Renal cortical epithelial cell (primary cell): ENCODE measurements at regions not wholly inside any gene's neighbourhood (a gene's known extent, or its start where the extent isn't known, plus 50 kb on each side); places are given as distances from the start of the nearest gene placed in this dataset.
A peak's percentile ranks its signal among the peaks of the same experiment; 100 is the strongest.

Experiments used
- DNase-seq: peaks from one replicate; pipeline ENCODE4 v3.0.0-alpha.2; 2011; ENCODE audit warnings: low read depth

DNA sequence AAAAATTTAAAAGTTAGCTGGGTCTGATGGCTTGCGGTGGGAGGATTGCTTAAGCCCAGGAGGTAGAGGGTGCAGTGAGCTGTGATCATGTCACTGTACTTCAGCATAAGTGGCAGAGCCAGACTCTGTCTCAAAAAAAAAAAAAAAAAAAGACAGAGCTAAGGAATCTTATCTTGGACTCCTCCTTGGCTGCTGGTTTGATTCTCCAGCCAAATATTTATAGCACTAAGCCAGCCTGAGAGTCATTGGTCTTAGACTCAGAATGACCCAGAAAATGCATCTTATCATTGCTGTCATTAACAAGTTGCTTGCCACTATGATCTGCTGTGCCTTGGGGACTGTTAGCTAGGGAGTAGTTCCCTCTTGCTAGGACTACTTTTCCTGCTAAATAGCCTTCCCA is 164.7 kb downstream of the GNAT3 start:
- no peak for DNase-seq

DNA sequence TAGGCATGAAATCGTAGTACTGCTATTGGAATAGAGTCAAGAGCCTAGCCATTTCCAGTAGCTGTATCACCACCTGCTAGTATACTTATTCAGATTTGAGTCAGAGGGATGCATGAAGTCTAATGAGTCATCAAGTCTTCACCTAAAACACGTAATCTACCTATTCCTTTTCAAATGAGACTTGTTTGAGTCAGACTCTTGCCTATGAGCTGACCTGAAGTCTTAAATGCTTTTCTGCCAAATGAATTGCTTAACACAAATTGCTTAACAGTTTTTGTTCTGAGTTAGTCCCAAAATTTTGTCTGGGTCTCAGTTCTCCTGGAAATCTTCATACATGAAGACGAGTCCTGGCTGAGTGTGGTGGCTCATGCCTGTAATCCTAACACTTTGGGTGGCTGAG is 165.2 kb downstream of the GNAT3 start:
- peak; percentile 99 for DNase-seq

DNA sequence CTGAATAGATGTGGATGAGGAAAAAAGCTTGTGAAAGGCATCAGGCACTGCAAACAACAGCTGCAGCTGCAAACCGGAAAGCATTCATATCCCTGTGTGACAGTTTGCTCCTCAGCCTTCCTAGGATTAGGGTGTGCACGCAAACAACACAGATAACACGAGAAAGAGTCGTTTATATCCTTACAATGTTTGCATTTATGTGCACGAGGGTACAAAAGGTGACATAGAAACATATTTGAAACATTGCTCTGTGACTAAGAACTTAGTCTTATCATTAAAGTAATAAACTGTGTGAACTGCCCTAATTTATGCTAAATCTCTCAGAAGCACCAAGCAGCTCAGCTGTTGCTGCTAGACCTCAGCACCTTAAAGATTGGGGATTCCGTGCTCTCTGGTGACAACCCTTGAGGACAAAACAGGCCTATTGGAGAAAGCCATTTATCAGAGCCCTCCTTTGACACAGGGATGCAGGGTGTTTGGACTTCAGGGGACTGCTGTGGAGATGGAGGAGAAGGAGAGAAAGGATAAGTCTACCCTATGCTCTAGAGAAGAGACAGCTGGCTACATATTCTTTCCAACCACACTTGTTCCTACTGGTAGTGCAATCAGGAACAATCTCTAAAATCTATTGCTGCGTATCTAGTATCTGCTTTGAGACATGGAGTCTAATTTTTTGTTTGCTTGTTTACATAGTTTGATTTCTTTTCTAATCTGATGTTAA is 176.2 kb downstream of the GNAT3 start:
- no peak for DNase-seq

DNA sequence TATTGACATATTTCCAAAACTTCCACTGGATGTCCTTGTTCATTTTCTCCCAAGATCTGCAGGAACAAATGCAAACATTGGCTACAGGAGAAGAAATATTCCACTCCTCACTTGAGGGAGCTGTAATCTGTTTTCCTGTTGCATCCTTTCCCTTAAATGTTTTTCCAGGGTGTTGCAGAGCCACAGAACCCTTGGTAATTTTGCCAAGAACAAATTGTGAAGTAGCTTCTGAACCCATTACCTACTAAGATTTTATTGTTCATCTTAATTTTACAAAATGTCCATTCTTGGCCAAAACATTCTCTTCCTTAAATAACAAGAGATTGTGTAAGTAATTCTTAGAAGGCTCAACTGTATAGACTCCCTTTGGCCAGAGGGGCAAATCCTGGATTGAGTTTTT is 177.0 kb downstream of the GNAT3 start:
- DNase-seq, result no peak

DNA sequence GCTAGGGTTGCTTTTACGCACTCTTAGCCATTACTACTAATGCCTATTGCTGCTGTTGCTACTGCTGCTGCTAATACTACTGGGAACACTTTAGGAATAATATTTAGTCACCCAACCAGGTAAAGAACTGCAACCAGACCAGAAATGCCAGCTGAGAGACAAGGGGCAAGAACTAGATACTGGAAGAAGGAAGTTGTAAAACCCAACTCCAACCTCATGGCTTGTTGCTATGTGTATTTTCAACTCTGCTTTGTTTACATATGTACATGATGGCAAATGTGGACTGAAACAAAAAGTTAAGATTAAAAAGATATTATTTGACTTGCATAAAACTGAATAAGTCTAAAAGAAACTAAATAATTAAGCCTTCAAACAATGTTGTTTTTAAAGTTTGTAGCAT is 177.7 kb downstream of the GNAT3 start:
- DNase-seq, result no peak

DNA sequence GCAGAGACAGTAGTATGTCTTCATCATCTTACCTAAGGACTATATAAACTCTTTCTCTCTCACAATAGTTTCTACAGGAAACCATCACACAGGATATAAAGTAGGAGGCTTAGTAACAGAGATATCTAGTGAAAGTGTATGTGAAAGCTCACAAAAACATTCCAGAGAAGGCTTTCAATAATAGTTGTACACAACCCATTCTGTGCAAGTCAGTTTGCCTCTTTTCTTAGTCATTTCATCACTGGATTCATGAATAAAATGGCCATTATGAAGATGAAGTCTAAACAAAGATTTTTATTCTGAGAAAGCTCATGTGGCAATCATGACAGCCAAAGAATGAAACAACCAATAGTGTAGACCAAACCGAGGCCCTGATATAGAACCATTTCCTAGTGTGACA is 178.8 kb downstream of the GNAT3 start:
- no peak for DNase-seq

DNA sequence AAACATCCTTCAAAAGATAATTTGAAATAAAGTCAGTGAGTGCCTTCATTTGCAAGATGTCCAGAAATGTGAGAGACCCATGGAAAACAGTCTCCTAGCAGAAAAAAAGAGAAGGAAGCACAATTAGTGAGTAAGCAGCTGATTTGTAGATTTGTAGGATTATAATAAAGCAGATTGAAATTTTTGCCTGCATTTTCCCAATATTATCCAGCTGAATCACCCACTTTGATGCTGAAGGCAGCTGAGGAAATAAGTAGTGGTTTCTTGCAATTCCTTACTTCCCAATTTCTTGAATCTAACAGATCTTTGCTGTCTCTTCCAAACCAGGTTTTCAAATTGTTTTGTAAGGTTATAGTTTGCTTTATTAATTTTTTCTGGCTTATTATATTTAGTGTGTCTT is 181.4 kb downstream of the GNAT3 start:
- no peak for DNase-seq

DNA sequence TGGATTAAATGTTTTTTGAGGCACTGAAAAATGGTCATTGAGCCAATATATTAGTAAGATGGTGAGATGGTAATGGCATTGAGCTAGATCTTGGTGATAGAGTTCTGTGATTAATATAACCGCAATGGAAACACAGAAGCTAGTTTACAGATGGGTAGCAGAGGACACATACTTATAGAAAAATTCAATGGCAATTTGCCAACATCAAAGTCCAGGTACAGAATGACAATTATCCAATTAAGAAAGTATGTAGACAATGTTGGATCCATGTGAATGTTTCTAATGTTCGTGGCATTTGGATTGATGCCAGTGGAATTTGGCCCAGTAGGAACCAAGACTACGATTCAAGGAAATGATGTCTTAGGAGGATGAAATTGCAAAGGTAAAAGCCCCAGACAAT is 187.8 kb downstream of the GNAT3 start:
- DNase-seq, result peak; percentile 81

DNA sequence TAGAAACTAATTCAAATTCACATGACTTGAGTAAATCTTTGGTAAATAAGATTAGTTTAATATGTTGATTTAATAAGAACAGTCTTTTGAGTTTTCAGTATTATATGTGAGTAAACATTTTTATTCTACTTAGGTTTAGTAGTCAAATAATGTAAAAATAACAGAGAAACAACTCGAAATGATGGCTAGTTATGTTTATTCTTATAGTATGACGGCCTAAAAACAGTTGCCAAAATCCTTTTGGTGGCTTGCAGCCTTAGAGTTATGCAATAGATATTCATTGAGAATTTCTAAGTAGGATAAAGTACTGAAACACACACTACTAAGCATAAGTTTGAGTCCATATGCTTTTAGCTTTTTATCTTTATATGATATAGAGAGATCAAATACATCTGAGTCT is 184.8 kb downstream of the GNAI1 start:
- no peak for DNase-seq

DNA sequence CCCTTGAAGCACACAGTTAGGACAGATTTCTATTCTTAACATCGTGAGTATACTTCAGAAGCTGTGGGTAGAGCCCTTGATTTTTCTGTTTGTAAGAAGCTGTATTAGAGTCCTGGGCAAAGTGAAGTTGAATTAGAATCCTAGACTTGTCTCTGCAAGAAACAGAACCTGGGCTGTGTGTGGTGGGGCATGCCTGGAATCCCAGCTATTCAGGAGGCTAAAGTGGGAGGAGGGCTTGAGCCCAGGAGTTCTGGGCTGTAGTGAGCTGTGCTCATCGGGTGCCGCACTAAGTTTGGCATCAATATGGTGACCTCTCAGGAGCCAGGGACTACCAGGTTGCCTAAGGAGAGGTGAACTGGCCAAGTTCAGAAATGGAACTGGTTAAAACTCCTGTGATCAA is 183.4 kb downstream of the GNAI1 start:
- no peak for DNase-seq

DNA sequence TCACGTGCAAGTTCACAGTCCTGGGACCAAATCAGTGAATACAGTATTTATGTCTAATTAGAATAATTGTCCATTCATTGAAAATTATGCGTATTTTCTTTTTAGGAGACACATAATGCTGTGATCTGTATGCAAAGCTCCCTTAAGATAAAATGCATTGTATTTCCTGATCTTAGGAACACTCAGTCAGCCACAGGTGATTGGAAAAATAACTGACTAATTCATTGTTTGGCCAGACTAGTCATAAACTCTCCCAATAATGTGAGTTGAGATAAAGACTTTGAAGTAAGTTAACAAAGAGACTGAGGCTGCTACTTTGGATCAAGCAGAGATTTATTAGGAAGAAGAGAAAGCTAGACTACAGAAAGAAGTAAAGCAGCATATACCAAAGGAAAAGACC is 182.2 kb downstream of the GNAI1 start:
- DNase-seq, result peak; percentile 34

DNA sequence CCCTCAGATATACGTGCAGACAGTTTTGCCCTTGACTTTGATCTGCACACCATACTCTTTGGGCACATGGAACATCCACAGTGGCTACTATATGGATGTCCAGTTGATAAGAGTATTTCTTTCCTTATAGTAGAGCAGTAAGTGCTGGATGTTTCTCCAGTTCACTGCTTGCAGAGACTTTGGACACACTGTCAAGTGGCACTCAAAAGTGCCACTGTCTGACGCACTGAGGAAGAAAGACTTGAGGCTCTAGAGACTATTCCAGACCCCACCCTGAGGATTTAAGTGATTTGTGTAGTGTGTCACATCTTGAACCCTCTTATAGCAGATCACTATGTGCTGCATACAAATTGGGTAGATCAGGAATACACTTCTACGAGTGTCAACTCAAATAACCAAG is 179.1 kb downstream of the GNAI1 start:
- no peak for DNase-seq

DNA sequence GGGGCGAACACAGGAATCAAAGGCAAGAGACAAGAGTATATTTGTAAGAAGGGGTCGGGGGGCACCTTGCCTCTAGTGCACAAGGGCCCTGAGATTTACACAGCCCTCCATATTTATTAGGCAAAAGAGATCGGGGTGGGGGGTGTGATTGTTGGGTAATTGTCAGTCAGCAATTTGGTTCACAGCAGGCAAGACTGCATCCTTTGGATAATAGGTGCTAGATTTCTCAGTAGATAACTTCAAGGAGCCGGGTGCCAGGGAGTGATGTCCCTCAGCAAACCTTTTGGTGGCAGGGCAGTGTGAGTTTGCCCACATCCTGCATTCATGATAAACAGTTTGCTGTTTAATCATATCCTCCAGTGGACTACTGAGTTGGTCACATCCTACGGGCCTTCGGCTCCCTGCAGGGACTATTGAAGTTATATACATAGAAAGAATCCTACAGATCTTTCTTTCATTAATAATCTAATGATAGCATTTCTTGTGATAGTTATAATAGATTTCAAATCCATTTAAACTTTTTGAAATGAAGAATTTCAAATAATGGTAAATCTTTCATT is 178.5 kb downstream of the GNAI1 start:
- no peak for DNase-seq

DNA sequence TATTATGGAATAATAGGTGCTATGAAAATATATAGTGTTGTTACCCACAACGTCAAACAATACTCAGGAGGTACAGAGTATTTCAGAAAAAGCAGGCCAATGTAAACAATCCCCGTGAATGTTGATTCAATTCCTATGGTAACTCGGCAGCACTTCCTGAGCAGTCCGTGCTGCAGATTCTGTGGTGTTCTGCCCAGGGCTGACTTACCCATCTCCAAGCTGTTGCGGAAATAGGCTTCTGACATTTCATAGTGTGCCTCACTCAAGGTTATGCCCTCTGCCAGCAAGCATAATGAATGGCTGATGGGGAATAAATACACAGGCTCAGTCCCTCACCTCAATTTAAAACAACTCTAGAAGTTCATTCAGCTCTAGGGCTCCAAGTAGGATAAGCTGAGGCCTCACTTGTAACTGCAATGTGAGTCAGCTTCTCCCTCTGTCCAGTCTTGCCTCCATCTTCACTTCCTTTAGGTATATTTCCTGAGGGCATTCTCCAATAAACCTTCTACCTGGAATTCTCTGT is 177.6 kb downstream of the GNAI1 start:
- DNase-seq, result peak; percentile 82

DNA sequence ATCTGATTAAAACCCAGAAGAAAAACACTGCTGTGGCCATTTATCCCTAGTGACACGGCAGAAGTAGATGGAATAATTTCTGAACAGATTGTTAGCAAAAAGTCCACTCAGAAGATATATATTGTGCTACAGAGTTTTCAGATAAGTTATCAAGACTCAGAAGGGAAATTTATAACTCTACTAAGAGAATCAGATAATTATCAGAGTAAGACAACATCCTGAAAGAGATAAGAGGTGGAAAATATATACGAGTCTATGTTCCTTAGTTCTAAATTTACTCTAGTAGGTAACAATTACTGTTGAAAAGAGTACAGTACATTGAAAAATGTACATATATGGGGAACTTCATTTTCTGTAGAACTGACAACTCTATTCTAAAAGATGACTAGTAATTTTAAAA is 176.7 kb downstream of the GNAI1 start:
- DNase-seq, result no peak

DNA sequence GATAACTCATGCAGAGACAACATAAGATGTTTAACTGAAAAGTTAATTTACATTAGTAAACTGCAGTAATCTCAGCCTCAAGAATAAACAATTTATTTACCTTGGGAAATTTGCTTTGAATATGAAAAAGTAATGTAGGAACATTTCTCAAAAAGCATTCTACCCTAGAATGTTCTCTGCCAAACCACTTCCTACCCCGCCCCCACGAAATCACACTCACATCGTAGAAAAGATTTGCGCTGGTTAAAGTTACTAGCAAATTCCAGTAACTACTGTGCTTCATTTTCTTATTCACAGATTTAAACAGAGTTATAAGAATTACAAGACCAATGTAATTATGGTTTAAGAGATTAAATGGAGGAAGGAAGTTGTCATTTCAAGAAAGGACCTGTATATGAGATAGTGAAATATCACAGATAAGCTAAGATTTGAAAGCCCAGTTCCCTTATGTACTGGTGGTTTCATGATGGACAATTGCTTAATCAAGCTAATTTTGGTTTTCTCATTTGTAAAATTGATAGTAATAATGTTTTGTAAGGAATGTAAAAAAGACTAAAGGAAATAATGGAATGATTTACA is 175.4 kb downstream of the GNAI1 start:
- no peak for DNase-seq

DNA sequence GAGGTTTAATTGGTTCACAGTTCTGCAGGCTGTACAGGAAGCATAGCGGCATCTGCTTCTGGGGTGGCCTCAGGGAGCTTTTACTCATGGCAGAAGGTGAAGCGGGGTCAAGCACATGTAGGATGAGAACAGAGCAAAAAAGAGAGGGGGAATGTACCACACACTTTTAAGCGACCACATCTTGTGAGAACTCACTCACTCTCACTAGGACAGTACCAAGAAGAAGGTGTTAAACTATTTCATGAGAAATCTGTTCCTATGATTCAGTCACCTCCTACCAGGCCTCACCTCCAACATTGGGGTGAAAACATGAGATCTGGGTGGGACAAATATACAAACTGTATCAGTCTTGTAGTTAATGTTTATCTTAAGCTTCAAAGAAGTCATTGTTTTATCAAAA is 174.7 kb downstream of the GNAI1 start:
- DNase-seq, result no peak

DNA sequence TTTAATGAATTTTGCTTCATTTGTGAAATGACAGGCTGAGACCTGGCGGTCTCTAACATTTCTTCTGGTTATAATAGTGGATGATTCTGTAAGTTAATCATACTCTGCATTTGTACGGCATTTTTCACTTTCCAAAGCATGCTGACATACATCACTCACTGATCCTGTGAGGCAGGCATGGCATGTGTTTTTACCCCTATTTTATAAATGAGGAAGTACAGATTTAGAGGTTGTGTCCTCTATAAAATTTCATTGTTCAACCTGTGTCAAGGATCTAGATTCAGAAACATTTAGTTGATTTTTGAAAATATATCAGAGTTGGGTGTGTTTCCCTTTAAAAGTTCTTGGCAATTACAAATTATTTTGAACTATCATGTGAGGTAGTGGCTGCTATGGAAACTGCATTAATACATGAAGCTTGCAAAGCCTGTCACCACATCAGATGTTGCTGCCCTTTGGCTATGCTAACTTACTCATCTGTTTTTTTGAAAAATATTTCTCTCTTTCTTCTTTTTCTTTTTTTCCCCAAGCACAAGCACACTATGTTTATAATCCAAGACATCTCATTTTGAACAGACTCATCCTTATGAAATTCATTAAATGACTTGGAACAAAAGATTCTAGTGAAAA is 172.7 kb downstream of the GNAI1 start:
- peak; percentile 81 for DNase-seq

DNA sequence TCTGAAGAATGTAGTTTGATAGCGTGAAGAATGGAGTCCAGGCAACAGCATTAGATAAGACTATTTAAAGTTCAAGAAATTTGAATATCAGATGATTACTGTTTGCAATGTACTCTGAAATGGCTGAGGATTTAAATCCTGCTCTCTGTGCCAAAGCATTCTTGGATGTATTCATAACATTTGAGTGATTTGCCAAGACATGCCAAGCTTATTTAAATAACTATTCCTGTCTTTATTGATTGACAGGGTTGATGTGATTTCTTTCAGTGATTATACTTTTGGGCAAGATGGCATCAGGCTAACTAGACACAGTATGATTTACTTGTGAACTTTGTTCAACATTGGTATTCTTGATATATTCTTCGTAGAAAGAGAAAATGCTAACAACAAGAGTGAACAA is 168.7 kb downstream of the GNAI1 start:
- no peak for DNase-seq

DNA sequence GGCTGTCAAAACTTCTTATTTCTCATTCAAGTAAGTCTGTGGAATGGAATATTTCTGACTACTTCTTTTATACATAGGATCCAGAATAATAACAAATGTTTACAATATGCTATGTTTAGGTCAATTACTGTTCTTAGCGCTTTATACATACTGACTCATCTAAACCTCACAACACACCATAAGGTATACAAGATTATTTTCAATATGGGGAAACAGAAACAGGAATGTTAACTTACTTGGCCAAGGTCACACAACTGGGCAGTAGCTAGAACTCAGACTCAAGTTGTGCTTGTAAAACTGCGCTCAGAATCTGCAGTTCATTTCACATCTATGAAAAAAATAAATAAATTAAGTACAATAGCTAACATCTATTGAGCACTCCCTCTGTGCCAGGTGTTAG is 168.0 kb downstream of the GNAI1 start:
- DNase-seq, result no peak

DNA sequence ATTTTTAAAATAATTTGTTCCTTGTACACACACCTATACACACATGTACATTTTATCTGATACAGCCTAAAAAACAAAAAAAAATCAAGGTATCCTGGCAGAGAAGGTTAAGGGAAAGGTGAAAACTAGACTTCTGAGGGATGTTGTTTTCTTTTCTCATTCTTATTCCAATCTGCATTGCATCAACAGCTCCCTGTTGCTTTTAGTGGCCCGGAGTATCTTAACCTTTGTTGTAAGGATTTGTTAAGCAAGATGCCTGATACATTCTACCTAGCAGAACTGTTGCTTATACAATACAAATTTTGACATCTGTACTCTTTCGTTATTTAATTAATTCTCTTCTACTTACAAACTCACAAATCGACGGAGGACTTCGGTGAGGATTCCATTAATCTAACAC is 167.4 kb downstream of the GNAI1 start:
- no peak for DNase-seq

DNA sequence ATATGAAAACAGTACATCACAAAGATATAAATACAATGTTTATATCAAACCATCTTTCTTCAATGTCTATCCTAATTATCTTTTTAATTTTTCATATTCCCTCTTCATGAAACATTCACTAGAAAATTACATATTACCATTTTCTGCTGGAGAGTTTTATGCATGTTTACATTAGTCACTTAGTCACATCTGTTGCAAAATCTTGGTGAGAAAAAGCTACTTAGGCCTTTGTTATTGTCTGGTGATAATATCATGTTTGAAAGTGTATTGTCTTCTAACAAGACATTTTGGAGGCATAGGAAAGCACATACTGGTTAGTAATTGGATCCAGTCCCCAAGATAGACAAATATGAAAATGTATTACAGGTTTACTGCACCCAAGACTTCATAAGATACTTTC is 163.6 kb downstream of the GNAI1 start:
- DNase-seq, result peak; percentile 48

DNA sequence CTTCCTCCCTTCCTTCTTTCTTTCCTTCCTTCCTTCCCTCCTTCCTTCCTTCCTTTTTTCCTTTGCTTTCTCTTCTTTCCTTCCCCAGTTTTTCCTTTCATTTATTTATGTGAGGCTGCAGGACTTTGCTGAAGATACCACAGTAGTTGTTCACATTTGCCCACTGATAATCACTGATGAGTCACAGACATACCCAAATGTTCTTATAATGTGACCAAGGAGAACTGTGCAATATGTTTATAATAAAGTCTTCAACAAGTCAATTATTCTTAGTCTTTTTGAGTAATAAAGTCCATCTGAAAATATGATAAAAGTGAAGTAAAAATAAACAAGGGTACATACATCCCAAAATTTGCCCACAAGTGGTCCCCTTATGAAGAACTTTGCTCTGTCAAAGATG is 159.7 kb downstream of the GNAI1 start:
- no peak for DNase-seq
